C1 segment of cervical spinal cord (tissue), 14 donors: ENCODE measurements at regions not wholly inside any gene's neighbourhood (a gene's known extent, or its start where the extent isn't known, plus 50 kb on each side); places are given as distances from the start of the nearest gene placed in this dataset.
"Not testable (repeated sequence)": the region's sequence is repeated elsewhere in the genome, so short reads cannot be mapped to it uniquely, and the experiment has no call there.

Source experiments
- DNase-seq, 14 donors: peaks; one replicate each; lab custom pipeline; 2025; lab: John Stamatoyannopoulos, UW

GRCh38 chr1:48084826-48085225 lies 87.6 kb upstream of the TRABD2B start:
- DNase-seq: no peak

- peak in 1 of 14 donors; percentile 1 for DNase-seq
Observed at GRCh38 chr1:48082271-48082962, 85.2 kb upstream of the TRABD2B start.

GRCh38 chr1:48080331-48081255 lies 83.4 kb upstream of the TRABD2B start:
- DNase-seq: no peak

- no peak for DNase-seq
Observed at GRCh38 chr1:48079096-48079495, 81.9 kb upstream of the TRABD2B start.

GRCh38 chr1:48077795-48078222 lies 80.6 kb upstream of the TRABD2B start:
- DNase-seq: no peak

- no peak for DNase-seq
Observed at GRCh38 chr1:48076017-48076416, 78.8 kb upstream of the TRABD2B start.

- DNase-seq: no peak
Observed at GRCh38 chr1:48073798-48074530, 76.8 kb upstream of the TRABD2B start.

- DNase-seq: no peak
Observed at GRCh38 chr1:48071513-48071912, 74.3 kb upstream of the TRABD2B start.

- DNase-seq: no peak
Observed at GRCh38 chr1:48070396-48070750, 73.2 kb upstream of the TRABD2B start.

GRCh38 chr1:48069662-48070395 lies 72.6 kb upstream of the TRABD2B start:
- DNase-seq: no peak

GRCh38 chr1:48068206-48068605 lies 71.0 kb upstream of the TRABD2B start:
- DNase-seq: no peak

GRCh38 chr1:48066936-48067335 lies 69.8 kb upstream of the TRABD2B start:
- no peak for DNase-seq

- not testable (repeated sequence) for DNase-seq
Observed at GRCh38 chr1:48064693-48065092, 67.5 kb upstream of the TRABD2B start.

- no peak for DNase-seq
Observed at GRCh38 chr1:48062353-48062752, 65.2 kb upstream of the TRABD2B start.

- peak in 9 of 14 donors; percentile 0 to 31 (median 11) for DNase-seq
Observed at GRCh38 chr1:48061162-48062136, 64.3 kb upstream of the TRABD2B start.

GRCh38 chr1:48059289-48059688 lies 62.1 kb upstream of the TRABD2B start:
- DNase-seq: no peak

GRCh38 chr1:48058135-48059025 lies 61.2 kb upstream of the TRABD2B start:
- DNase-seq: no peak

GRCh38 chr1:48057249-48057648 lies 60.1 kb upstream of the TRABD2B start:
- no peak for DNase-seq
